Esophagus squamous epithelium (tissue), 4 donors: ENCODE measurements at regions not wholly inside any gene's neighbourhood (a gene's known extent, or its start where the extent isn't known, plus 50 kb on each side); places are given as distances from the start of the nearest gene placed in this dataset.

Experiments
- CTCF ChIP-seq, 6 experiments: fragments of 450-650 bp in 4 of 6; fragments of 200-600 bp in 2 of 6; sonication (generic) in 2 of 6; IDR thresholded peaks; one replicate each; pipeline ENCODE4 v1.5.1; 2016 to 2019; ENCODE audit warnings: antibody characterized with exemption in 6 of 6, mild to moderate bottlenecking in 4 of 6, moderate library complexity in 4 of 6
- POLR2A ChIP-seq, 4 donors: fragments of 450-650 bp; IDR thresholded peaks; one replicate each; pipeline ENCODE4 v1.6.1; 2017; ENCODE audit warnings: antibody characterized with exemption in 4 of 4, mild to moderate bottlenecking in 4 of 4, moderate library complexity in 3 of 4

DNA sequence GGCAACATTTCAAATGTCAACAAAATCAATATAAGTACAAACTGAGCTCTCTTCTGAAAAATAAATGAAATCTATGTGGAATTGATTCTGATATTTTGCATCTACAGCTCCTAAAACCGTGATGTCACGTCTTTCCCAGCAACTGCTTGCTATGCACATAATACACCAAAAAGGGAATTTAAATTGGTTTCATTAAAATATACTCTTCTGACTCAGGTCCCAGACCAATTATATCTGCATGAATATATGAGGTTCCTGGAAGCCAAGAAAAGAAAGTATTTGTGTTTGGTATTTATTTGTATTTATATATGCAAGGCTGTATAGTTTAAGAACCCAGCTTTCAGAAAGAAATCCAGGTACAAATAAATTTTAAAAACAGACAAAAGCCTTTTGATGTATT lies 1282.5 kb downstream of the SUCLG1 start:
- no peak for TF ChIP-seq CTCF (IDR thresholded peaks at IDR 0.05)
- no peak for TF ChIP-seq POLR2A (IDR thresholded peaks at IDR 0.05)
